Renal cortical epithelial cell (primary cell): ENCODE measurements at regions not wholly inside any gene's neighbourhood (a gene's known extent, or its start where the extent isn't known, plus 50 kb on each side); places are given as distances from the start of the nearest gene placed in this dataset.
"Not testable (repeated sequence)": the region's sequence is repeated elsewhere in the genome, so short reads cannot be mapped to it uniquely, and the experiment has no call there.

Experiments
- DNase-seq: peaks from one replicate; pipeline ENCODE4 v3.0.0-alpha.2; 2011; ENCODE audit warnings: low read depth

DNA sequence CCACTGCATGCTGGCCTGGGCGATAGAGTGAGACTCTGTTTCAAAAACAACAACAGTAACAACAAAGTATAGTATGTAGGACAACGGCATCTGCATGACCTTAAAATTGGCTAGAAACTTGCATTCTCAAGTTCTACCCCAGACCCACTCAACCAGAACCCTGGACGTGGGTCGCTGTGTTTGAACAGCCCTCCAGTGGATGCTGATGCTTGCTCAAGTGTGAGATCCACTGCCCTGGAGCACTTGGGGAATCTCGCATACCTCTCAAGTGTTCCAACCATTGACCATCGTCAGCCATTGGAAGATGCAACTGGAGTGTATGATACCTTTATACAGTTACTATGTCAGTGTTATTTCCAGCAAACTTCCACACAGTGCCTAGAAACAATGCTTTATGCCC, 435.9 kb downstream of the DCDC2C start:
- no peak for DNase-seq

DNA sequence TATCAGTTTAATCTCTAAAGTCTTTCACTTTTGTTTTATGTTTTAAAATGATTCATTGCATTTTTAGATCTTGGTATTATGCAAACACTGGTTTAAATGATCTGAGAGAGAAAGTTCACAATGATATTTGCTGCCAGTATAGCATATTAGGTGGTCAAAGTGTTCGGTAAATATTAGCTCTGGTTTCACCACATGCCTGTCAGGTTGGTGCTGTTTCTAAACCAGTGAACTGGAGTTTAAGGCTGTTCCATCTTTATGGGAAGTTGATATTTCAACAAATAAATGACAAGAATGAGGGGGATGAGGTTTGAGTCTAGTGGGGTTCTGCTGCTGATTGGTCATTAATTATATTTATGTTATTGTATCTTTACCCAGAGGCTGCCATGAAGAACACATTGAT, 436.4 kb downstream of the DCDC2C start:
- DNase-seq = peak; percentile 2

DNA sequence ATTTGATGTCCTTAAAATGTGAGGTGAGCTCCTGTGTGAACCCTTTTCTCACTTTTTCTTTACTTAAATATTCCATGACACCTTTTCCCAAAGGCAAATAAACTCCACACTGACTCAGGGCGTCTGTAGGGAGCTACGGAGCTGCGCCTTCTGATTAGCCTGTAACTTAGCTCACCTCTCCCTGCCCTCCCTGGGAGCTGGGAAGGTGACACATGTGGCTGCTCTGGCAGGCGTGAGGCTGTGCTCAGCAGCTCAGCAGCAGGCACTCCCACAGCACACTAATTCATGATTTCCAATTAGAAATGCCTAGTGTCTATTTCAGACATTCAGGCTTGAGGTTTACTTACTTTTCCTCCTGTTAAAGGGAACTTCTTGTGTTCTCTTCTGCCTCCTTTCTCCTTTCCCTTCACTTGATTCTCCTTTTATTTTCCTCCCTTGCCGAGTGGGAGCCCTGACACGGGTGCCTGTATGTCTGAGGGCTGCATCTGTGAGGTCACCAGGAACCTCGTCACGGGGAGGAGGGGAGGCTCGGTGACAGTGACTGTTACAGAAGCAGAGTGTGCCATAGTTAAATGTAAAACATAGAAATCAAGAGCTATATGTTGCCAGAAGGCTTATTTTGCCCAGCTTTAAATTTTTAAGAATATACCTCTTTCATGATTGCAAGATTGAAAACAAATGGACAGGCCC, 437.1 kb downstream of the DCDC2C start:
- no peak for DNase-seq

DNA sequence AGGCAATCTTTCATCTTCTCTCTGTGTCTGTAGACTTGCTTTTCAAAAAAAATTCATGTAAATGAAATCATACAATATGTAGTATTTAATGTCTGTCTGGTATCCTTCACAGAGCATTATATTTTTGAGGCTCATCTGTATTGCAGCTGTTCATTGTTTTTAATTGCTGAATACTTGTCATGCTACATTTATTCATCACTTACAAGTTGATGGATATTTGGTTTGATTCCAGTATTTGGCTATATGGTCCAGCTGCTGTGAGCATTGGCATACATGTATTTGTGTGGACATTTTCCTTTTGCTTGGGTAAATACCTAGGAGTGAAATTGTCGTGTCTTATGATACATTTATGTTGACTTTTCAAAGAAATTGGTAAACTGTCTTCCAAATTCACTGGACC, 441.4 kb downstream of the DCDC2C start:
- no peak for DNase-seq

DNA sequence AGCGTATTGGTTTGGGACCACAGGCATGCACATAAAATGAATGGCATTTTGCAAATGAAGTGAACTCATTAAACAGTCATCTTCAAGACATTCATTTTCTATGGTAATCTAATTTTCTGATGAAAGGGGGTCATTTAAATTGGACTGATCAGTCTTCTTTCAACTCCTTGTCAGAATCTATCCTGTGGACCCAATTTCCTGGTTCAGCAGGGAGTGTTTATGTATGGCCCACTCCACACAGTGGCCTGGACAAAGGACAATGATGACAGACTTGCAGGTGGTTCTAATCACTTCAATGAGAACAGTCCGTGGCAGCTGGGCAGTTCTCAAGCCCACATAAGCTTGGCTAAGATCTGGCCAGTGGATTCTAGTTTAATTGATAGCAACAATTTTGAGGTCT, 448.1 kb downstream of the DCDC2C start:
- DNase-seq = no peak

DNA sequence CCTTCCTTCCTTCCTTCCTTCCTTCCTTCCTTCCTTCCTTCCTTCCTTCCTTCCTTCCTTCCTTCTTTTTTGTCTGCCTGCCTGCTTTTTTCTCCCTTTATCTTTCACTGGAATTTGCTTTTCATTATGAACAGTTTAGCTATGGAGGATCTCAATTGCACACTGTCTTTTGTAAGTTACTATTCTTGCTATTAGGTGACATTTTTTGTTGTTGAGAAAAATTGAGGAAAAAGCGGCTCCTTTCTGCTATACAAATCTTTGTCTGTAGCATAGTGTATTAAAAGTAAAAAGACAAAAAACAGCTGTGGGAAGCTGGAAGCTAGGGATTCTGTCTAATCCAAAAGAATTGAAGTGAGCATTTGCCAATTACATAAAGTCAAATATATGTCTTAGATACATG, 448.7 kb downstream of the DCDC2C start:
- DNase-seq = no peak

DNA sequence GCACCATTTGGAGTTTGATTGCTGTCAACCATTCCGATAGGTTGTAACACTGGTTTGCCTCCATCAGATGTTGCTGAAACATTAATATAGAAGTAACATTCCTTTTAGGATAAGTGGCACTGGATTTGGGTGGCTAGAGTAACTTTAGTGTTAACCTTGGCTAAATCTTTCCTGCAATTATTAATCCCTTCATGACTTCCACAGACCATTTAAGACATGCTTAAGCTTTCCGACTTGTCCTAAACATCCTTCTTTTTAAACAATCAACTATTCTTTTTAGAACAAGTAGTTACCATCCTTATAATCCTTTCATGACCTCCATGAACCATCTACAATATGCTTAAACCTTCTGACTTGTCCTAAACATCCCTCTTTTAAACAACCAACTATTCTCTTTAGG, 465.5 kb downstream of the DCDC2C start:
- no peak for DNase-seq

DNA sequence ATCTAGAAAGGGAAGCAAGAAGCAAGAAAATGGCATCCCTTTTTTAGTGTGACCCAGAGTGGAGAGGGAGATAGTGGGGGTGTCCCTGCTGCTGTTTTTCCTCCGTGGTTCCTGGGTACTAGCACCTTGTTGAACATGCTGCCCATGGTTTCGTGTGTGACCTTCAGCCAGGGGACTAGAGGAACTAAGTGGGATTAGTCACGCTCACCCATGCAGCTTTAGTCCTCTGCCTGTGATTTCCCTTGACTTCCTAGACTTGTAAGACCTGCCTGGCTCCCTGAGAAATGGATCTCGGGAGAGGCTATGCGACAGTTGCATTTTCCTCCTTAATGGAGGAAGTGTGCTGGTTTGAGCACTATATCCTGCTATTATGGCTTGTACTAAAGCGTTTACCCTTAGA, 471.4 kb downstream of the DCDC2C start:
- no peak for DNase-seq

DNA sequence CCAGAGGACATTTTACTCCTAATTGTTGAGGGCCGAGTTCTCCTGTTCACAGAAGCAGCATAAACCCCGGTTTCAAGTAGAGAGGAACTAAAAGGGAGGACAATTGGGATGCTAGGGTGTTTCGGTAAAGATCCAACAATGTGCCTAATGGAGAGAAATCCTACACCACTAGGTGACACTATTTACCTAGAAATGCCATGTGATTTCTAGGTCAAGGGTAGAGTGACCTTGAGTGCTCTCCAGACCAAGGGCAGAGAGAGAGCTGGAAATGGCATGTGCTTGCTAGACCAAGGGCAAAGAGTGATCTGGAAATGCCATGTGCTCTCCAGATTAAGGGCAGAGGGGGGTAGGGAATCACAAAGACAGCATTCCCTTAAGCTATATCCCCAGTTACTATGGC, 472.0 kb downstream of the DCDC2C start:
- DNase-seq = no peak

DNA sequence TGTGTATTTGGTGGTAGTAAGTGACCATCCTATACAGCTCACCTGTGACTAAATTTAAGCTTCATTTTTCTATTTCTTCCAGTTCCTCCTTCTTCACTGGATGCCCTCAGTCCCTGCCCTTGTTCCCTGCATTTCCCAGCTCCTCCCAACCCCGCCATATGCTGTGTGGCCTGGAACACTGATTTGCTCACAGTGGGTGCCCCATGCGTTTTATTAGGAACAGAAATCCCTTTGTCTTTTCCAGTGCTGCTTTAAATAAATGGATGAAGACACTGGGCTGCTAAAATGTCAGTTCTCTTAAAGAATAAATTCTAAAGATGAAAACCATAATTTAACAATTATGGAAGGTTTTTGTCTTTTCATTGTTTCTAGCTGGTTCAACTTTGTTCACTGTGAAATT, 477.3 kb downstream of the DCDC2C start:
- no peak for DNase-seq

DNA sequence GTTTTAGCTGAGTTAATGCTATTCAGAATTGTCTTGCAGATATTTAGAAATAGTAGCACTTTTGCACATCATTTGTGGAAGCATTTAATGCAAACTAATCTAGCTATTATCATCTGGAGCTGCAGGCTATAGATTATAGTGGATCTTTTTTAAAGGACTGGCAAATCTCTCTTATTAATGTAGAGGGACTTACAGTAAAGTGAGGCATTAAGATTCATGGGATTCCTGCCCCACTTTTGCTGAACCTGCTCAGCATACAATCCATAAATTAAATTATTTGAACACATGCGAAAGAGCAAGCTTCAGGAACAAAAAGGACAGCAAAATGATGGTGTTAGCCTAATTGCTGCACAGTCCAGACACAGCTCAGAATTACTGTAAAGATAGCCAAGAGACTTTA, 477.7 kb downstream of the DCDC2C start:
- no peak for DNase-seq

DNA sequence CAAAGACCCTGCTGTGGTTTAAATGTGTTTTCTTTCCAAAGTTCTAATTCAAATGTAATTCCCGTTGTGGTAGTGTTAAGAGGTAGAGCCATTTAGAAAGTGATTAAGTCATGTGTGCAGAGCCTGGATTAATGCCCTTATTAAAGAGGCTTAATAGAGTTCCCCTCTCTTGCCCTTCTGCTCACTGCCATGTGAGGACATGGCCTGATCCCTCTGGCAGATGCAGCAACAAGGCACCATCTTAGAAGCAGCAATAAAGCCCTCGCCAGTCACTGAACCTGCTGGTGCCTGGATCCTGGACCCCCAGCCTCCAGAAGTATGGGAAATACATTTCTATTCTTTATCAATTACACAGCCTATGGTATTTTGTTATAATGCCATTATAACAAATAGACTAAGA, 485.2 kb downstream of the DCDC2C start:
- DNase-seq = no peak

DNA sequence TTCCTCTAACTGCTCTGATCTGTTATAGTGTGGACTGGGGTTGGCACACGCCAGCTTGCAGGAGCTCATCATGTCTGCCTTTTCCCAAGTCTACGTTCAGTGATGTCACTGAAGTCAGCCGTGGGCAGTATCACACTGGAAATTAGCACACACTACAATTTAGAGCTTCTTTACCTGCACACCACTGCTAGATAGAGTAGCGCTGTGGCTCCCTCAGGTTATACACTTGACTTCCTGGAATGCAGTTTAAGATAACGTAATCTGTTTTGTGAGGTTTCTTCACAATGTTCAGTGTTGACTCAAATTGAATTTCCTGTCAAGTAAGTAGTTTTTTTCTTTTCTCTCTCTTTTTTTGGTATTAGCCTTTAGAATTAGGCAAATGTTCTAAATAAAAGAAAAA, 487.2 kb downstream of the DCDC2C start:
- DNase-seq = no peak

DNA sequence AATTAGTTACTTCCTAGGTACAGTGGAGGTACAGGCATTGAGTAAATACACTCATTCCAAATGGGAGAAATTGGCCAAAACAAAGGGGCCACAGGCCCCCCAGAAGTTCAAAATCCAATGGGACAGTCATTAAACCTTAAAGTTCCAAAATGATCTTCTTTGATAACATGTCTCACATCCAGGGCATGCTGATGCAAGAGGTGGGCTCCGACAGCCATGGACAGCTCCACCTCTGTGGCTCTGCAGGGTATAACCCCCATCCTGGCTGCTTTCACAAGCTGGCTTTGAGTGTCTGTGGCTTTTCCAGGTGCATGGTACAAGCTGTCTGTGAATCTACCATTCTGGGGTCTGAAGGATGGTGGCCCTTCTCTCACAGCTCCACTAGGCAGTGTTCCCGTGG, 488.7 kb downstream of the DCDC2C start:
- DNase-seq = no peak

DNA sequence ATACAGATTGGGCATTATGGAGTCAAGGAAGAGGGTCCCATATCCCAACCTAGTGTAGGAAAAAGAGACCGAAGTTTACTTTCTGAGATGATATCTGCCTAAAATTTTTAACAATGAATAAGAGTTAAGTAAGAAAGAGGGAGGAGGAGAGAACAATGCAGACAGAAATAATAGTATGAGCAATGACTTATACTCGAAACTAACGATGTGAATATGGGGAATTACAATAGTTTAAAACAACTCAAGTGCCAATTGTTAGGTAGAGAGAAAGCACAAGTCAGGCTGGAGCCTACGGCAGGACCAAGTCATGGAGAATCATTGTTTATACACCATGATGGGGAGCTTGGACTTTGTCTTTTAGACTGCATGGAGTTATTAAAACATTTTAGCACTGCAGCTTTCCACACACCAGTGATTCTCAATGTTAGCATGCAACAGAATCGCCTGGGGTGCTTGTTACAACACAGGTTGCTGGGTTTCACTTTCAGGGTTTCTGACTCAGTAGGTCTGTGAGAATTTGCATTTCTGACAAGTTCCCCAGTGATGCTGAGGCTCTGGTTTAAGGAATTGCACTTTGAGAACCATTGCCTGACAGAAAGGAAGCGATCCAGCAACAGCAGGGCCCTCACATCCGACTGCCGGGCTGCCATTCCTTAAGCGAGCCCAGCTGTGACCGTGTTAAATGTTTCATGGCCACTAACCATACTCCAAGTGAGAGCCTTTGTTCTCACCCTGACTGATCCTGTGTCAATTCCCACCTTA, 511.2 kb downstream of the DCDC2C start:
- DNase-seq = peak; percentile 26

DNA sequence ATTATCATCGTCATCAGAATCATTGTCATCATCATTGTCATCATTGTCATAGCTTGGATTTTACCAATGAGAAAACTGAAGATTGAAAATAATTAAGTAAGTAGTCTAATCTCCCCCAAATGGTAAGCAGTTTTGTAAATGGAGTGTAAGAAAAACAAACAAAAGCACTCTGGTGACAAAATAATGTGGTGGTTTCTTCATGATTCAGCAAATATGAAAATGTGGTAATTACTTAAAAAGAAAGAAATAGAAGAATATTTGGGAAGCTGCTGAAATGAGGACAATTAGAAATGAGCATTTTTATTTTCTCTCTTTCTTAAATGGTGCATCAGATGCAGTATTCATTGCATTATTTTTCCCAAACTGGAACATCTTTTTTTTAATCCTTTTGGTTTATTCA, 514.4 kb downstream of the DCDC2C start:
- no peak for DNase-seq

DNA sequence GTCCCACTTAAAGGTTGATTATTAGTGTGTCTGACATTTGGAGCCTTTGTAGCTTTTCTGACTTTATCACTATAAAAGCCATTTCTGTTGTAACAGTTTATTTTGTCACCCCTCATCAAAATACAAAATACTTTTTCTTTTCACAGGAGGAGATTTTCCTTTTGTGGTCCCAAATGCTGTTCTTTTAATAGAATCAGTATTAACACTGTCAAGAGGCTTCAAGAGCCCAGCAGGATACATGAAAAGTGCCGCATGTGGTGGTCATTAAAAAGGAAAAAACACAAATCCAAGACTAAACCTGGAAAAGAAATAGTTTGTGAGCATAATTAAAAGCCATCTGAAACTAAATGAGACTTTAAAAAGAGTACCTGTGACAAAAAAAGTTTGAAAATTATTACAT, 515.7 kb downstream of the DCDC2C start:
- no peak for DNase-seq

DNA sequence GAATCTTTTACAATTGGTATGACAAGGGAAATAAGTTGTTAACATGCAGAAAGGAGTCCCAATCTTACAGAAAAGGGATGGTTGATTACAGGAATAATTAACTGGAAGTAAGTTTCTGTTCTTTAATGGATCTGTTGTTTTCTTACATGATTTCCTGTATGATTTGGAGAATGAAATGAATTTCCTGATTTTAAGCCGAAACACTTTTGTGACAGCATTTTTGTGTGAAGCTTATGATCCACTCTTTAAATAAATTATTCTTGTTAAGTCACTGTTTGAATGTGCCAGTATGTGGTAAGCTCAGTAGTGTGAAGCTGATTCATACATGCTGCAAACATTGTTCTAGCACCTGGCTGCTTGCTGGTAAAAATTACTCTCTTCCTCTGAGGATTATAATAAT, 516.2 kb downstream of the DCDC2C start:
- DNase-seq = no peak

DNA sequence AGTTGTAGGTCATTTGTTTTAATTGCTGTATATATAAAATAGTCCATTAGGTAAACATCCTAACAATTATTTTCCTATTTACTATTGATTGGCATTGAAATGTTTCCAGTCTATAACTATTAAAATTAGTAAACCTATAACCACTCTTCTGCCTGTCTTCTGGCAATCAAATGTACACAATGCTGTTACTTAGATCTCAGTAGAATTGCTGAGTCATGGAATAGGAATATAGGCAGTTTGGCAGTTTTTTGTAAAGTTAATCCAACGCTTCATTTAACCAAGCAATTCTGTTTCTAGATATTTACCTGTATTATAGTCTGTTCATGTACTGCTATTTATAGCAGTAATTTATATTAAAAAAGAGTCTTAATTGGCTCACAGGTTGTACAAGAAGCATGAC, 518.1 kb downstream of the DCDC2C start:
- no peak for DNase-seq

DNA sequence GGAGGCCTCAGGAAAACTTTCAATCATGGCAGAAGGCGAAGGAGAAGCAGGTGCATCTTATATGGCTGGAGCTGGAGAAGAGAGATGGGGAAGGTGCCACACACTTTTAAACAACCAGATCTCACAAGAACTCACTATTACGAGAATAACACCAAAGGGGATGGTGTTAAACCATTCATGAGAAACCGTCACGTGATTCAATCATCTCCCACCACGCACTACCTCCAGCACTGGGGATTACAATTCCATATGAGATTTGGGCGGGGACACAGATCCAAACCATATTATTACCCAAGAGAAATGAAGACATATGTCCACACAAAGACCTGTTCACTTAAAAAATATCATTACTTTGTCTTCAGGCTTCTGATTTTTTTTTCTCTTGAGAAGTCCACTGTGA, 518.5 kb downstream of the DCDC2C start:
- DNase-seq = no peak

DNA sequence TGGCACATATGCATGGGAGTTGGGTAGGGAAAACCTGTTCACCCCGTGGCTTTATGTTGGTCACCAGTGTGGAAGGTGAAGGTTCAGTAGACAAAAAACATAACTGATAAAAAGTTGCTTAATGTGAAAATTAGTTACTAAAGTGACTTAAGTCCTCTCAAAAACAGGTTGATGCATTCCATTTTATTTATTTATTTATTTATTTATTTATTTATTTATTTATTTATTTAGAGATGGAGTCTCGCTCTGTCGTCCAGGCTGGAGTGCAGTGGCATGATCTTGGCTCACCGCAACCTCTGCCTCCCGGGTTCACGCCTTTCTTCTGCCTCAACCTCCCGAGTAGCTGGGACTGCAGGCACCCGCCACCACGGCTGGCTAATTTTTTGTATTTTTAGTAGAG, 541.0 kb downstream of the DCDC2C start:
- DNase-seq = not testable (repeated sequence)

DNA sequence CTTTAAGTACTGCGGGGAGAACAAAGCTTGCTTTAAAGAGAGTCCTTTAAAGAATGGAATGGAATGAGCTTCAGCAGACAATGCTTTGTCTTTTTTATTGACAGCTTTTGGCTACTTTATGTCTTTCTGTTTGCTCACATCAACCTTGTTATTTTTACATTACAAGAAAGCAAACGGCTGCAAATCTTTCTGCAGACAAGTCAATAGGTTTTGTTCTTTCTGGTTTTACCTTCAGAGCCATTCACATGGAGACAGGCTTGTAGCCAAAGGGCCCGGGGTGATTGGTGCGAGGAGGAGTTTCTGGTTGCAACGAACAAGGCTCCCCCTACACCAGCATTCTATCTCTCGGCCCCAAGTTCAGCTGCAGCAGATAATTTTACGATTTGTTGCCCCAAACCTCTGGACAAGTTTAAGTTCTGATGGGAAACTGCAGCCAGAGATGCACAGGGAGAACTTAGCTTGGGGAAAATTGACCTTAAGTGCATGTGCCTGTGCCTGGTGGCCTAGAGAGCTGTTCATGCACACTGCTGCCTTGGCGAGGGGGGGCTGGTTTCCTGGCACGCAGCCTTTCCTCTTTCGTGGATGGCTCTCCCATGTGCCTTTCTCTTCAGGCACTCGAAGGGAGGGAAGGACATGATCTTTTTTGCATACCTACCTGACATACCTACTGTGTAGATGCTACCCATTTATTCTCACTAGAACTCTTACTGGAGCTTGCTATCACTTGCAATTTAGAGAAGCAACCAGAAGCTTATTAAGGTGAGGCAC, 543.2 kb downstream of the DCDC2C start:
- DNase-seq = no peak

DNA sequence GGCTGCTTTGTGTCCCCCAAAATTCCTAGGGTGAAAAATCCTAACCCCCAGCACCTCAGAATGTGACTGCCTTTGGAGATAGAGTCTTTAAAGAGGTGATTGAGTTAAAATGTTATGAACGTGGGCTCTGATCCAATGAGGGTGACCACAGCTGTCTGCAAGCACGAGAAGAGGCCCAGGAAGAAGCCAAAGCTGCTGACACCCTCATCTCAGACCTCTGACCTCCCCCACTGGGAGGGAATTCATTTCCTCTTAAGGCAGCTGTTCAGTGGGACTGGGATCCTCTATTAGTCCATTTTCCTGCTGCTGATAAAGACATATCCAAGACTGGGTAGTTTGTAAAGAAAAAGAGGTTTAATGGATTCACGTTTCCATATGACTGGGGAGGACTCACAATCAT, 544.4 kb downstream of the DCDC2C start:
- no peak for DNase-seq
